ENCODE measurements at regions not wholly inside any gene's neighbourhood (a gene's known extent, or its start where the extent isn't known, plus 50 kb on each side); places are given as distances from the start of the nearest gene placed in this dataset.

- no peak for TF ChIP-seq ZFX (IDR thresholded peaks at IDR 0.05)
- no peak for TF ChIP-seq CTCF (conservative IDR thresholded peaks at IDR 0.05)
- no peak overlapping the region for H3K27ac ChIP-seq
Observed at GRCh38 chr18:10370716-10371115, 83.7 kb upstream of the APCDD1 start.

GRCh38 chr18:10371165-10371564 lies 83.3 kb upstream of the APCDD1 start:
- no peak overlapping the region for H3K27ac ChIP-seq
- TF ChIP-seq ZFX (IDR thresholded peaks at IDR 0.05) (no peak), CTCF (conservative IDR thresholded peaks at IDR 0.05) (no peak)

GRCh38 chr18:10374195-10374594 lies 80.2 kb upstream of the APCDD1 start:
- no peak for TF ChIP-seq ZFX (IDR thresholded peaks at IDR 0.05)
- no peak for TF ChIP-seq CTCF (conservative IDR thresholded peaks at IDR 0.05)
- no peak overlapping the region for H3K27ac ChIP-seq

GRCh38 chr18:10374636-10375293 lies 79.7 kb upstream of the APCDD1 start:
- TF ChIP-seq ZFX (IDR thresholded peaks at IDR 0.05) (no peak), CTCF (conservative IDR thresholded peaks at IDR 0.05) (no peak)
- H3K27ac ChIP-seq = no peak overlapping the region

GRCh38 chr18:10376731-10377130 lies 77.7 kb upstream of the APCDD1 start:
- TF ChIP-seq CTCF (conservative IDR thresholded peaks at IDR 0.05) (no peak), ZFX (IDR thresholded peaks at IDR 0.05) (no peak)
- H3K27ac ChIP-seq = no peak overlapping the region

- no peak overlapping the region for H3K27ac ChIP-seq
- TF ChIP-seq CTCF (conservative IDR thresholded peaks at IDR 0.05) = no peak
- TF ChIP-seq ZFX (IDR thresholded peaks at IDR 0.05) = no peak
Observed at GRCh38 chr18:10377956-10378355, 76.5 kb upstream of the APCDD1 start.

- no peak overlapping the region for H3K27ac ChIP-seq
- no peak for TF ChIP-seq CTCF (conservative IDR thresholded peaks at IDR 0.05)
- TF ChIP-seq ZFX (IDR thresholded peaks at IDR 0.05) = no peak
Observed at GRCh38 chr18:10378688-10379420, 75.6 kb upstream of the APCDD1 start.
